Ovary (tissue), 3 donors: ENCODE measurements at regions not wholly inside any gene's neighbourhood (a gene's known extent, or its start where the extent isn't known, plus 50 kb on each side); places are given as distances from the start of the nearest gene placed in this dataset.

Experiments used
- CTCF ChIP-seq, 3 donors: fragments of 450-650 bp in 2 of 3; fragments of 200-600 bp in 1 of 3; IDR thresholded peaks; one replicate each; pipeline versions ENCODE4 v1.5.1 to v1.8.0; 2016 to 2022; ENCODE audit warnings: antibody characterized with exemption in 3 of 3, mild to moderate bottlenecking in 1 of 3
- EP300 ChIP-seq: sonication (generic); formaldehyde crosslinking; IDR thresholded peaks from one replicate; pipeline ENCODE4 v1.6.1; 2017; ENCODE audit warnings: antibody characterized with exemption
- donor health status: DM: no; HTN: no; CAD: no.

GRCh38 chr21:23162198-23162946 lies 2164.2 kb downstream of the NCAM2 start:
- TF ChIP-seq CTCF (IDR thresholded peaks at IDR 0.05) = no peak
- no peak for TF ChIP-seq EP300
